ENCODE measurements at regions not wholly inside any gene's neighbourhood (a gene's known extent, or its start where the extent isn't known, plus 50 kb on each side); places are given as distances from the start of the nearest gene placed in this dataset.

- TF ChIP-seq, protein P1, sequence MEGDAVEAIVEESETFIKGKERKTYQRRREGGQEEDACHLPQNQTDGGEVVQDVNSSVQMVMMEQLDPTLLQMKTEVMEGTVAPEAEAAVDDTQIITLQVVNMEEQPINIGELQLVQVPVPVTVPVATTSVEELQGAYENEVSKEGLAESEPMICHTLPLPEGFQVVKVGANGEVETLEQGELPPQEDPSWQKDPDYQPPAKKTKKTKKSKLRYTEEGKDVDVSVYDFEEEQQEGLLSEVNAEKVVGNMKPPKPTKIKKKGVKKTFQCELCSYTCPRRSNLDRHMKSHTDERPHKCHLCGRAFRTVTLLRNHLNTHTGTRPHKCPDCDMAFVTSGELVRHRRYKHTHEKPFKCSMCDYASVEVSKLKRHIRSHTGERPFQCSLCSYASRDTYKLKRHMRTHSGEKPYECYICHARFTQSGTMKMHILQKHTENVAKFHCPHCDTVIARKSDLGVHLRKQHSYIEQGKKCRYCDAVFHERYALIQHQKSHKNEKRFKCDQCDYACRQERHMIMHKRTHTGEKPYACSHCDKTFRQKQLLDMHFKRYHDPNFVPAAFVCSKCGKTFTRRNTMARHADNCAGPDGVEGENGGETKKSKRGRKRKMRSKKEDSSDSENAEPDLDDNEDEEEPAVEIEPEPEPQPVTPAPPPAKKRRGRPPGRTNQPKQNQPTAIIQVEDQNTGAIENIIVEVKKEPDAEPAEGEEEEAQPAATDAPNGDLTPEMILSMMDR (IDR thresholded peaks at IDR 0.05): no peak
- TF ChIP-seq ZFX (IDR thresholded peaks at IDR 0.05; ENCODE audit: borderline replicate concordance): no peak
These were observed 376.2 kb upstream of the C2CD4B start for GRCh38 chr15:62541250-62541649.

Measured in 22Rv1 (cell line).